ENCODE measurements at regions not wholly inside any gene's neighbourhood (a gene's known extent, or its start where the extent isn't known, plus 50 kb on each side); places are given as distances from the start of the nearest gene placed in this dataset.

DNA sequence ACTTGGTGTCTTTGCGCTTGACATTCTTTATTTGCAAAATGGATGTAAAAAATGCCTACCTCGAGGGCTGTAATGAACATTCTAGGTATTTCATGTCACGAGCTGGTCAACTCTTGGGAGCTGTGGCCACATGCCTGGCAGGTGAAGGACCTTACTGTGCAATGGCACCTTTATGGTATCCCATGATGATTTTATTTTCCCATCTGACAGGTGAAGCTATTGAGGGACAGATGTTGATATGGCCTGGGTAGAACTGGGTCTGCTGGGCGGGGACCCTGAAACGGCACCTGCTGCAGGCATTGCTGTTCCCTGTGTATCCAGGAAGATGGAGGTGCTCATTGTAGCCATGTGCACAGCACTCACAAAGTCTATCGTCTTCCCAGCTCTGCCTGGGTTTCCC lies 332.2 kb downstream of the TEX29 start:
- ChIA-PET CTCF (no interaction called here), POLR2A (no interaction called here)
- Histone ChIP-seq H3K4me3 (ENCODE audit: low read depth, low read length) (no peak overlapping the region), H3K27me3 (ENCODE audit: control insufficient read depth, insufficient read depth, low read length) (no peaks in the 10 kb centered on the region), H3K36me3 (ENCODE audit: control insufficient read depth, insufficient read depth, low read length) (no peaks in the 10 kb centered on the region)
- no peak for DNase-seq (ENCODE audit: low read depth)
- TF ChIP-seq, protein P1, sequence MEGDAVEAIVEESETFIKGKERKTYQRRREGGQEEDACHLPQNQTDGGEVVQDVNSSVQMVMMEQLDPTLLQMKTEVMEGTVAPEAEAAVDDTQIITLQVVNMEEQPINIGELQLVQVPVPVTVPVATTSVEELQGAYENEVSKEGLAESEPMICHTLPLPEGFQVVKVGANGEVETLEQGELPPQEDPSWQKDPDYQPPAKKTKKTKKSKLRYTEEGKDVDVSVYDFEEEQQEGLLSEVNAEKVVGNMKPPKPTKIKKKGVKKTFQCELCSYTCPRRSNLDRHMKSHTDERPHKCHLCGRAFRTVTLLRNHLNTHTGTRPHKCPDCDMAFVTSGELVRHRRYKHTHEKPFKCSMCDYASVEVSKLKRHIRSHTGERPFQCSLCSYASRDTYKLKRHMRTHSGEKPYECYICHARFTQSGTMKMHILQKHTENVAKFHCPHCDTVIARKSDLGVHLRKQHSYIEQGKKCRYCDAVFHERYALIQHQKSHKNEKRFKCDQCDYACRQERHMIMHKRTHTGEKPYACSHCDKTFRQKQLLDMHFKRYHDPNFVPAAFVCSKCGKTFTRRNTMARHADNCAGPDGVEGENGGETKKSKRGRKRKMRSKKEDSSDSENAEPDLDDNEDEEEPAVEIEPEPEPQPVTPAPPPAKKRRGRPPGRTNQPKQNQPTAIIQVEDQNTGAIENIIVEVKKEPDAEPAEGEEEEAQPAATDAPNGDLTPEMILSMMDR (IDR thresholded peaks at IDR 0.05; ENCODE audit: insufficient read depth, low read depth, low read length) = no peak

- no peak for DNase-seq (ENCODE audit: low read depth)
- no peak overlapping the region for H3K4me3 ChIP-seq (ENCODE audit: low read depth, low read length)
- H3K27me3 ChIP-seq (ENCODE audit: control insufficient read depth, insufficient read depth, low read length) = no peaks in the 10 kb centered on the region
- no peaks in the 10 kb centered on the region for H3K36me3 ChIP-seq (ENCODE audit: control insufficient read depth, insufficient read depth, low read length)
- ChIA-PET CTCF (no interaction called here), POLR2A (no interaction called here)
- TF ChIP-seq, protein P1 (IDR thresholded peaks at IDR 0.05; ENCODE audit: insufficient read depth, low read depth, low read length) = no peak
Measured at GRCh38 chr13:111654531-111654930, 334.1 kb downstream of the TEX29 start.

- Histone ChIP-seq H3K36me3 (ENCODE audit: control insufficient read depth, insufficient read depth, low read length) (no peaks in the 10 kb centered on the region), H3K27me3 (ENCODE audit: control insufficient read depth, insufficient read depth, low read length) (no peaks in the 10 kb centered on the region), H3K4me3 (ENCODE audit: low read depth, low read length) (no peak overlapping the region)
- POLR2A ChIA-PET = no interaction called here
- DNase-seq (ENCODE audit: low read depth) = no peak
- CTCF ChIA-PET = no interaction called here
- TF ChIP-seq, protein P1 (IDR thresholded peaks at IDR 0.05; ENCODE audit: insufficient read depth, low read depth, low read length) = no peak
Measured at GRCh38 chr13:111656439-111656838, 336.0 kb downstream of the TEX29 start.

- ChIA-PET POLR2A (no interaction called here), CTCF (no interaction called here)
- no peaks in the 10 kb centered on the region for H3K27me3 ChIP-seq (ENCODE audit: control insufficient read depth, insufficient read depth, low read length)
- H3K36me3 ChIP-seq (ENCODE audit: control insufficient read depth, insufficient read depth, low read length) = no peaks in the 10 kb centered on the region
- no peak overlapping the region for H3K4me3 ChIP-seq (ENCODE audit: low read depth, low read length)
- DNase-seq (ENCODE audit: low read depth) = no peak
- TF ChIP-seq, protein P1 (IDR thresholded peaks at IDR 0.05; ENCODE audit: insufficient read depth, low read depth, low read length) = no peak
Measured at GRCh38 chr13:111657013-111657412, 336.6 kb downstream of the TEX29 start.

GRCh38 chr13:111658145-111659100 lies 338.0 kb downstream of the TEX29 start:
- Histone ChIP-seq H3K4me3 (ENCODE audit: low read depth, low read length) (no peak overlapping the region), H3K27me3 (ENCODE audit: control insufficient read depth, insufficient read depth, low read length) (no peaks in the 10 kb centered on the region), H3K36me3 (ENCODE audit: control insufficient read depth, insufficient read depth, low read length) (no peaks in the 10 kb centered on the region)
- no peak for DNase-seq (ENCODE audit: low read depth)
- POLR2A ChIA-PET = no interaction called here
- CTCF ChIA-PET = no interaction called here
- TF ChIP-seq, protein P1 (IDR thresholded peaks at IDR 0.05; ENCODE audit: insufficient read depth, low read depth, low read length) = no peak
